GM13976 (cell line): ENCODE measurements at regions not wholly inside any gene's neighbourhood (a gene's known extent, or its start where the extent isn't known, plus 50 kb on each side); places are given as distances from the start of the nearest gene placed in this dataset.
"Not testable (repeated sequence)": the region's sequence is repeated elsewhere in the genome, so short reads cannot be mapped to it uniquely, and the experiment has no call there.

Experiments used
- DNase-seq: peaks from one replicate; pipeline ENCODE4 v3.0.0; 2012; ENCODE audit warnings: low spot score
- CTCF ChIP-seq: IDR thresholded peaks from 2 replicates; pipeline ENCODE4 v1.5.1; 2012; ENCODE audit warnings: borderline replicate concordance, mild to moderate bottlenecking; ENCODE audit not compliant: insufficient read depth; ENCODE audit errors: extremely low read depth, missing control alignments, control extremely low read depth
- in situ Hi-C: fragments of 300-500 bp; cut with MboI; formaldehyde crosslinking; loops from one replicate; pipeline ENCODE4 v1.12.0; 2022; ENCODE audit warnings: low sequenced_read_pairs, mixed read lengths, inconsistent platforms; ENCODE audit not compliant: unreplicated experiment

GRCh38 chr18:59075923-59076322, 63.8 kb upstream of the SEC11C start:
- TF ChIP-seq CTCF, result no peak
- in situ Hi-C loops, result no loop called here
- DNase-seq, result no peak

- DNase-seq, result no peak
- no peak for TF ChIP-seq CTCF
- in situ Hi-C loops, result no loop called here
These were observed 60.4 kb upstream of the SEC11C start for GRCh38 chr18:59079264-59079663.

GRCh38 chr18:59079687-59080501, 59.8 kb upstream of the SEC11C start:
- DNase-seq, in situ Hi-C loops: not testable (repeated sequence)

GRCh38 chr18:59083136-59083818, 56.4 kb upstream of the SEC11C start:
- no peak for TF ChIP-seq CTCF
- no peak for DNase-seq
- in situ Hi-C loops, result no loop called here

GRCh38 chr18:59085126-59085794, 54.4 kb upstream of the SEC11C start:
- DNase-seq, result no peak
- in situ Hi-C loops, result no loop called here
- no peak for TF ChIP-seq CTCF

- in situ Hi-C loops, result no loop called here
- DNase-seq, result no peak
- no peak for TF ChIP-seq CTCF
These were observed 53.9 kb upstream of the SEC11C start for GRCh38 chr18:59085797-59086196.

GRCh38 chr18:59086522-59086921, 53.2 kb upstream of the SEC11C start:
- in situ Hi-C loops, result no loop called here
- no peak for DNase-seq

More at GRCh38 chr18:59086522-59086921, 53.2 kb upstream of the SEC11C start:
- TF ChIP-seq CTCF, result no peak
